AG09319 (cell line): ENCODE measurements at regions not wholly inside any gene's neighbourhood (a gene's known extent, or its start where the extent isn't known, plus 50 kb on each side); places are given as distances from the start of the nearest gene placed in this dataset.

Source experiments
- DNase-seq: peaks from one replicate; pipeline ENCODE4 v3.0.0-alpha.2; 2010; ENCODE audit warnings: low read depth; ENCODE audit errors: extremely low read depth
- TF ChIP-seq, protein P1 (sequence below): IDR thresholded peaks from 2 replicates; pipeline ENCODE4 v1.5.1; 2011; ENCODE audit warnings: low read depth, mild to moderate bottlenecking, inconsistent platforms, low read length, moderate library complexity

DNA sequence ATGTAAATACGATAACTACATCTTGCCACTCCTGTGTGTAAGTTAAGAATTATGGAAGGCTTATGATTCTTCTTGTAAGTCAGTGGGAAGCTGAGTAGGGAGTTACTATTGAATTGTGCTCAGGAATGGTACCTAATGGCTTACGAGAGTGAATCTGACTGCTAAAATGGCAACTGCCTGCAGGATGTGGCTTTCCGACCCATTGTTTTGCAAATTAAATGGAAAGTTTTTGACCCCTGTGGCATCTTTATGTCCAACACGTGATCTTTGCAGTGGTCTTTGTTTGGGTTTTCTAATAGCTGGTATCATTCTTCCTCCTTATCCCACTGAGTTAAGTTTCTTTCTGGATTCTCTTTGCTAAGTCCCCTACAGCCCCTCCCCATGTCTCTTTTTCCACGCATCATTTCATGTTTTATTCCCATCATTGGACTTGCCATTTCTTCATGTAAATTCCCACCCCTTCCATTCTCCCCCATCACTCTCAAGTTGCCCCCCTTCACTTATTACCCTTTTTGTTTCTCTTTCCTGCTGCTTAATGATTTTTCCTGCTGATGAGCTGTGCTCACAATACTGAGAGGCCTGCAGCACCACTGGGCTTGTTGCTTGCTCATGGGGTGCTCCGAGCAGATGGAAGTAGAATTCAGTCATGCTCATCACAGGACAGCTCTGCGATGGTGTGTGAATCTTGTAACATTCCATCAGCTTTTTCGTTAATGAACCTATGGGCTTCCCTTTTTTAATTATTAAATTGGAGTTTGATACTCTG is 428.2 kb upstream of the IL12A start:
- TF ChIP-seq, protein P1, sequence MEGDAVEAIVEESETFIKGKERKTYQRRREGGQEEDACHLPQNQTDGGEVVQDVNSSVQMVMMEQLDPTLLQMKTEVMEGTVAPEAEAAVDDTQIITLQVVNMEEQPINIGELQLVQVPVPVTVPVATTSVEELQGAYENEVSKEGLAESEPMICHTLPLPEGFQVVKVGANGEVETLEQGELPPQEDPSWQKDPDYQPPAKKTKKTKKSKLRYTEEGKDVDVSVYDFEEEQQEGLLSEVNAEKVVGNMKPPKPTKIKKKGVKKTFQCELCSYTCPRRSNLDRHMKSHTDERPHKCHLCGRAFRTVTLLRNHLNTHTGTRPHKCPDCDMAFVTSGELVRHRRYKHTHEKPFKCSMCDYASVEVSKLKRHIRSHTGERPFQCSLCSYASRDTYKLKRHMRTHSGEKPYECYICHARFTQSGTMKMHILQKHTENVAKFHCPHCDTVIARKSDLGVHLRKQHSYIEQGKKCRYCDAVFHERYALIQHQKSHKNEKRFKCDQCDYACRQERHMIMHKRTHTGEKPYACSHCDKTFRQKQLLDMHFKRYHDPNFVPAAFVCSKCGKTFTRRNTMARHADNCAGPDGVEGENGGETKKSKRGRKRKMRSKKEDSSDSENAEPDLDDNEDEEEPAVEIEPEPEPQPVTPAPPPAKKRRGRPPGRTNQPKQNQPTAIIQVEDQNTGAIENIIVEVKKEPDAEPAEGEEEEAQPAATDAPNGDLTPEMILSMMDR: no peak
- no peak for DNase-seq

DNA sequence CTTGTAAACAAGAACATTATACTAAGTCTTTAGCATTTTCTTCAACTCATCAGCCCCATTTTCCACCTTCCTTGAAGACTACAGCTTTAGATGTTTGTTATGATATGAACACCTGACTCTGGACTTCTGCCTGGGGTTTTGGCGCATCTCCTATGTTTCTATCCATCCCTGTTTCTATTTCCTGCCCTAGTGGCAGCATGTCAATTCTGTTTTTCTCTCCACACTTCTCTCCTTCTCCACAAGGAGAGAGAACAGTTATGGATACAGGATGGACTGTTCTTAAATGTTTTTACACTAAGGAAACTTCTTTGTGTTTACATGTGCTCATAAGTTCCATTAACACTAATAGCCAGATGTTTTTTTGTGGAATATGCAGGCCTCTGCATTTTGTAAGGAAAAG is 423.3 kb upstream of the IL12A start:
- TF ChIP-seq, protein P1: no peak

DNA sequence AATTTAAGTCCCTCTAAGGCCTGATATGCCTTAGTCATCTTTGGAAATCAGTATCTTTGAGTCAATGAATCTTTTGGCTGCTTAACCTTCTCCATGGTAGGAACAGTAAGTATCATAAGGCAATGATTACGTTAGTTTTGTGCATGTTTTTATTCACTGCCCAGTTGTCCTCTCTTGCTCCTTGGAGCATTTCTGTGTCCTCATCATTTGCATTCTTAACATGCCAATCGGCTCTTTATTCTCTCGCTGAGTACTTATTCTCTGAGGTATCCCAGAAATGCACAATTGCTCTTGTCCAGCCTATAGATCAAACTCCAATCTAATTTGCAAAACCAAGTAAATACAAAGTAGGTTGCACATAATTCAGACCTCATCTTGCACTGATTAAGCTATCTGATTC is 405.0 kb upstream of the IL12A start:
- TF ChIP-seq, protein P1: no peak
- no peak for DNase-seq

More for the DNA sequence above, 423.3 kb upstream of the IL12A start:
- no peak for DNase-seq

DNA sequence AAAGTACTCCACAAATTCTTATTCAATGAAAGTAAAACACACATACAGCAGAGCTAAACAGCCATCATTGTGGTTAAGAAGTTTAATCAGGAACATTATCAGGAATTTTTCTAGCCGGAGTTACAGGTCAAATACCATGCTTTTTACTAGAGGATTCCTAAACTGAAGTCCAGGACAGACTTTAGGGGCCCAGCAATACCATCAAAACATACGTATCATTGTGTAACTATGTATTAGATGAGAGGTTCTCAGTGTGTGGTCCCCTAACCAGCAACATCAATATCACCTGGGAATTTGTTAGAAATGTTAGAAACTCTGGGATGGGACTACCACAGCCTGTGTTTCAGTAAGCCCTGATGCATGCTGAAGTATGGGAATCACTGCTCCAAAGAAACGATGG is 404.2 kb upstream of the IL12A start:
- DNase-seq: no peak
- TF ChIP-seq, protein P1: no peak

DNA sequence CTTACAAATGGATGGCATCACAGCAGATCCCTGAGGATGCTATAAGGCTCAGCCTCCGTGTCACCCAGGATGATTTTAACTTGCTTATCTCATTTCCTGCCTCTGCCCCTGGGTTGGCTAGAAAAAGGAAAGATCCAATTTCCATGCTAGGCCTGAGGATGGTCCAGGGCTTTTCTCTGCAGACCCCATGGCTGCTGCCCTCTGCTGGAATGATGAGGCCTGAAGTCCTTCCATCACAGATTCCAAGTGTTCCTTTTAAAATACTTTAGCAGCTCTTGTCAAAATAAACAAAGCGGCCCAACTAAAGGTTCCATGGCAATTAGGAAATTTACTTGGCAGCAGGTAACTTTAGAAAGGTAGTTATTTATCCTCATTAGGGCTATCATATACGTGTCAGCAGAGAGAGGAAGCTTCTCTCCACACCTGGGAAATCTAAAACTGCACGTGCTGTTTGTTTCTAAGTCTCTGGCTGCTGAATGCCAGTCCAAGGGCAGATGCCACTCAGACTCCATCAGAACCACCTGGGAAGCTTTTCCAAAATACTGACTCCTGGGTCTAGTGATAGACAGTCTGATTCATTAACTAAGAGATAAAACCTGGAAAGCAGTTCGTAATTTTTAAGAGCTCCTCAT is 401.9 kb upstream of the IL12A start:
- TF ChIP-seq, protein P1: peak; percentile 63

DNA sequence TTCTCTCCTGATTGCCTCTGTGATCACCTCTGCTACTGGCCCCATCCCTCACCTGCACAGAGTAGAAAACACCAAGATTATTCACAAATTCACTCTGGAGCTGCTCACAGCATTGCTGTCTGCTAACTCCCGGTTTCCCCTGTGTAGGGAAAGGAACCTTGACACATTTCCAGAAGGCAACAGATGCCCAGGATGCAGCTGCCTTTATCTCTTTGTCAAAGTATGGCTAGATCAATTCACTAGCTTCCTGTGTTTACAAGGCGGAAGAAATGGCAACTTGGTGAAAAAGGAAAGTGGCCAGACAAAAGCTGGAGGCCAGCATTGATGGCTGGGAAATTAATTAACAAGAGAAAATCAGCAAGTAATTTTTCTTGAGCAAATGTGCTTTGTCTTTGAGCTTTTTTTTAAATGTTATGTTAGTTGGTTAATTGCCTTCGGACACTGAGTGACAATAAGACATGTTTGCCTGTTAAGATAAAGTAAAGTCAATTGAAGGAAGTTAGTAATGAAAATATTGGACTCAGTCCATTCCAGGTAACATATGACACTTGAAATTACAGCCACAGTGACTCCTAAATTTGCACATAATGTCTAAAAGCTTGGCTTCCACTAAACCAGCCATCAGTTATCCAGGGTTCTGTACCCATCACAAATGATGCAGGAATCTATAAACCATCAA is 394.6 kb upstream of the IL12A start:
- TF ChIP-seq, protein P1: no peak
- no peak for DNase-seq

More for the DNA sequence above, 401.9 kb upstream of the IL12A start:
- DNase-seq: no peak

DNA sequence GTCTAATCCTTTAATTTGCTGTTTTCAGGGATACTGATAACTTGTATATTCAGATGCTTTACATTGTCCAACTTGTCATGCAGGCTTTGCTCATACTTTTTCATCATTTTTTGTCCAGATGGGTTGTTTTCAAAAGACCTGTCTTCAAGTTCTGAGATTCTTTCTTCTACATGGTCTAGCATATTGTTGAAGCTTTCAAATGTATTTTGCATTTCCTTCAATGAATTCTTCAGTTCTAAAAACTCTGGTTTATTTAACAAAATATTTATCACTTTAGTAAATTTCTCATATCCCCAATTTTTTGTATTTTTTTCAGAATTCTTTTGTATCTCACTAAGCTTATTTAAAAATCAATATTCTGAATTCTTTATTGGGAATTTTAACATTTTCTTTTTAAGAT is 388.3 kb upstream of the IL12A start:
- TF ChIP-seq, protein P1: no peak
- DNase-seq: no peak
